ENCODE measurements at regions not wholly inside any gene's neighbourhood (a gene's known extent, or its start where the extent isn't known, plus 50 kb on each side); places are given as distances from the start of the nearest gene placed in this dataset.

- H3K4me3 ChIP-seq: no peak overlapping the region
- DNase-seq: no peak
- H3K36me3 ChIP-seq: no peaks in the 10 kb centered on the region
- H3K9me3 ChIP-seq: no peaks in the 10 kb centered on the region
- no peak overlapping the region for H3K27ac ChIP-seq
- no peak for TF ChIP-seq CTCF (IDR thresholded peaks at IDR 0.05)
- H3K4me1 ChIP-seq: peaks cover 0 to 7% (median 1%) of the 10 kb centered on the region in 4 donors
- intact Hi-C loops (cut with DNase I; ENCODE audit: low total_unique reads): no loop called here
- H3K27me3 ChIP-seq: no peaks in the 10 kb centered on the region
Observed at GRCh38 chr13:105441051-105441750, 1094.3 kb downstream of the EFNB2 start.

GRCh38 chr13:105436943-105437342 is 1098.5 kb downstream of the EFNB2 start:
- H3K36me3 ChIP-seq: no peaks in the 10 kb centered on the region
- H3K27me3 ChIP-seq: no peaks in the 10 kb centered on the region
- no peak for DNase-seq
- no peaks in the 10 kb centered on the region for H3K9me3 ChIP-seq
- no peaks in the 10 kb centered on the region for H3K4me1 ChIP-seq
- H3K27ac ChIP-seq: no peak overlapping the region
- no peak for TF ChIP-seq CTCF (IDR thresholded peaks at IDR 0.05)
- intact Hi-C loops (cut with DNase I; ENCODE audit: low total_unique reads): no loop called here
- H3K4me3 ChIP-seq: no peak overlapping the region

- no peak overlapping the region for H3K4me3 ChIP-seq
- no peak overlapping the region for H3K27ac ChIP-seq
- intact Hi-C loops (cut with DNase I; ENCODE audit: low total_unique reads): no loop called here
- H3K27me3 ChIP-seq: no peaks in the 10 kb centered on the region
- H3K9me3 ChIP-seq: no peaks in the 10 kb centered on the region
- no peak for DNase-seq
- no peaks in the 10 kb centered on the region for H3K36me3 ChIP-seq
- no peaks in the 10 kb centered on the region for H3K4me1 ChIP-seq
- no peak for TF ChIP-seq CTCF (IDR thresholded peaks at IDR 0.05)
Observed at GRCh38 chr13:105432438-105432837, 1103.0 kb downstream of the EFNB2 start.

GRCh38 chr13:105428811-105429210 is 1106.7 kb downstream of the EFNB2 start:
- H3K4me3 ChIP-seq: no peak overlapping the region
- TF ChIP-seq CTCF (IDR thresholded peaks at IDR 0.05): no peak
- DNase-seq: no peak
- no peaks in the 10 kb centered on the region for H3K36me3 ChIP-seq
- no peak overlapping the region for H3K27ac ChIP-seq
- H3K27me3 ChIP-seq: no peaks in the 10 kb centered on the region
- no peaks in the 10 kb centered on the region for H3K4me1 ChIP-seq
- H3K9me3 ChIP-seq: no peaks in the 10 kb centered on the region
- intact Hi-C loops (cut with DNase I; ENCODE audit: low total_unique reads): no loop called here

- Histone ChIP-seq H3K9me3 (no peaks in the 10 kb centered on the region), H3K36me3 (no peaks in the 10 kb centered on the region), H3K4me1 (no peaks in the 10 kb centered on the region), H3K27me3 (no peaks in the 10 kb centered on the region), H3K4me3 (no peak overlapping the region), H3K27ac (no peak overlapping the region)
- intact Hi-C loops (cut with DNase I; ENCODE audit: low total_unique reads): no loop called here
- DNase-seq: no peak
- no peak for TF ChIP-seq CTCF (IDR thresholded peaks at IDR 0.05)
Observed at GRCh38 chr13:105426441-105426840, 1109.0 kb downstream of the EFNB2 start.

GRCh38 chr13:105414639-105415038 is 1120.8 kb downstream of the EFNB2 start:
- intact Hi-C loops (cut with DNase I; ENCODE audit: low total_unique reads): no loop called here
- TF ChIP-seq CTCF (IDR thresholded peaks at IDR 0.05): no peak
- DNase-seq: no peak
- H3K4me1 ChIP-seq: no peaks in the 10 kb centered on the region
- H3K4me3 ChIP-seq: no peak overlapping the region
- no peaks in the 10 kb centered on the region for H3K27me3 ChIP-seq
- no peak overlapping the region for H3K27ac ChIP-seq
- no peaks in the 10 kb centered on the region for H3K9me3 ChIP-seq
- no peaks in the 10 kb centered on the region for H3K36me3 ChIP-seq
